HEK293 (cell line): ENCODE measurements at regions not wholly inside any gene's neighbourhood (a gene's known extent, or its start where the extent isn't known, plus 50 kb on each side); places are given as distances from the start of the nearest gene placed in this dataset.

Experiments
- CTCF ChIA-PET: fragments of 350-600 bp; formaldehyde crosslinking; extraction: SDS; loops from one replicate; lab custom pipeline; 2021; ENCODE audit warnings: antibody characterized with exemption; lab: Yijun Ruan, JAX
- POLR2A ChIA-PET: fragments of 300-600 bp; formaldehyde crosslinking; extraction: SDS; loops from one replicate; lab custom pipeline; 2020; ENCODE audit warnings: antibody characterized with exemption, inconsistent platforms; lab: Yijun Ruan, JAX
- H3K27ac ChIP-seq: fragments of 200-500 bp; sonication (Bioruptor generic); 2 replicates; pipeline ENCODE4 v1.5.1; 2014; ENCODE audit warnings: low read depth, low read length, control low read depth, inconsistent platforms; ENCODE audit errors: extremely low read depth
- H3K36me3 ChIP-seq, 2 experiments: fragments of 200-500 bp in 1 of 2; sonication (Bioruptor generic) in 1 of 2; 1 replicate in 1 of 2; 2 replicates in 1 of 2; pipeline ENCODE4 v1.5.1; 2014 to 2017; ENCODE audit warnings: inconsistent platforms in 2 of 2, low read length in 2 of 2; ENCODE audit not compliant: control insufficient read depth in 2 of 2, insufficient read depth in 1 of 2
- H3K4me1 ChIP-seq: fragments of 200-500 bp; sonication (Bioruptor generic); 2 replicates; pipeline ENCODE4 v1.5.1; 2014; ENCODE audit warnings: mild to moderate bottlenecking, low read length, inconsistent platforms; ENCODE audit not compliant: control insufficient read depth, insufficient read depth
- H3K4me3 ChIP-seq: 2 replicates; pipeline ENCODE4 v1.5.1; 2011; ENCODE audit warnings: low read depth, mild to moderate bottlenecking, control low read depth, low read length, moderate library complexity
- H3K9me3 ChIP-seq: fragments of 200-500 bp; sonication (Bioruptor generic); 2 replicates; pipeline ENCODE4 v1.5.1; 2014; ENCODE audit warnings: low read depth, low read length, inconsistent platforms; ENCODE audit not compliant: control insufficient read depth, insufficient read depth
- FEZF1 ChIP-seq: fragments of 450-650 bp; formaldehyde crosslinking; IDR thresholded peaks from 2 replicates; pipeline ENCODE4 v1.5.1; 2016; ENCODE audit warnings: missing biosample characterization, missing genetic modification characterization
- YY2 ChIP-seq: fragments of 450-650 bp; formaldehyde crosslinking; IDR thresholded peaks from 2 replicates; pipeline ENCODE4 v1.5.1; 2016; ENCODE audit warnings: missing biosample characterization, missing genetic modification characterization
- ZNF184 ChIP-seq: fragments of 450-650 bp; IDR thresholded peaks from 2 replicates; pipeline ENCODE4 v1.5.1; 2018; ENCODE audit warnings: missing biosample characterization, mild to moderate bottlenecking, missing genetic modification characterization
- ZNF302 ChIP-seq: fragments of 450-650 bp; formaldehyde crosslinking; IDR thresholded peaks from 2 replicates; pipeline ENCODE4 v1.5.1; 2016; ENCODE audit warnings: missing biosample characterization, missing genetic modification characterization, low read depth
- ZNF324 ChIP-seq: fragments of 450-650 bp; formaldehyde crosslinking; IDR thresholded peaks from 2 replicates; pipeline ENCODE4 v1.5.1; 2016; ENCODE audit warnings: missing biosample characterization, missing genetic modification characterization
- ZNF366 ChIP-seq: fragments of 450-650 bp; formaldehyde crosslinking; conservative IDR thresholded peaks from 2 replicates; pipeline ENCODE4 v1.5.1; 2016; ENCODE audit warnings: missing biosample characterization, missing genetic modification characterization
- ZNF433 ChIP-seq: fragments of 450-650 bp; formaldehyde crosslinking; IDR thresholded peaks from 2 replicates; pipeline ENCODE4 v1.5.1; 2016; ENCODE audit warnings: missing biosample characterization, missing genetic modification characterization, low read depth
- ZNF514 ChIP-seq: fragments of 450-650 bp; formaldehyde crosslinking; IDR thresholded peaks from 2 replicates; pipeline ENCODE4 v1.5.1; 2016; ENCODE audit warnings: missing biosample characterization, missing genetic modification characterization
- ZNF530 ChIP-seq: fragments of 450-650 bp; formaldehyde crosslinking; IDR thresholded peaks from 2 replicates; pipeline ENCODE4 v1.5.1; 2016; ENCODE audit warnings: low read depth, missing biosample characterization, missing genetic modification characterization
- ZNF544 ChIP-seq: fragments of 450-650 bp; formaldehyde crosslinking; IDR thresholded peaks from 2 replicates; pipeline ENCODE4 v1.5.0; 2017; ENCODE audit warnings: missing biosample characterization, missing genetic modification characterization
- ZNF658 ChIP-seq: fragments of 450-650 bp; formaldehyde crosslinking; IDR thresholded peaks from 2 replicates; pipeline ENCODE4; 2016; ENCODE audit warnings: missing biosample characterization, missing genetic modification characterization
- ZNF660 ChIP-seq: fragments of 450-650 bp; IDR thresholded peaks from 2 replicates; pipeline ENCODE4 v1.5.1; 2018; ENCODE audit warnings: missing biosample characterization, mild to moderate bottlenecking, missing genetic modification characterization
- TF ChIP-seq, protein P1 (sequence below): fragments of 450-650 bp; IDR thresholded peaks from 2 replicates; pipeline ENCODE4 v1.5.1; 2018; ENCODE audit warnings: missing biosample characterization, missing genetic modification characterization
- TF ChIP-seq, protein P2 (sequence below): fragments of 450-650 bp; formaldehyde crosslinking; IDR thresholded peaks from 2 replicates; pipeline ENCODE4 v1.5.1; 2016; ENCODE audit warnings: missing biosample characterization, missing genetic modification characterization
- TF ChIP-seq, protein P3 (sequence below): fragments of 450-650 bp; IDR thresholded peaks from 2 replicates; pipeline ENCODE4 v1.5.1; 2018; ENCODE audit warnings: missing biosample characterization, mild to moderate bottlenecking, missing genetic modification characterization
- TF ChIP-seq, protein P4 (sequence below): fragments of 450-650 bp; formaldehyde crosslinking; IDR thresholded peaks from 2 replicates; pipeline ENCODE4 v1.5.1; 2016; ENCODE audit warnings: missing biosample characterization, missing genetic modification characterization, low read depth
- TF ChIP-seq, protein P5 (sequence below): fragments of 450-650 bp; formaldehyde crosslinking; conservative IDR thresholded peaks from 2 replicates; pipeline ENCODE4 v1.5.1; 2016; ENCODE audit warnings: low read depth, missing biosample characterization, missing genetic modification characterization
- TF ChIP-seq, protein P6 (sequence below): fragments of 450-650 bp; formaldehyde crosslinking; IDR thresholded peaks from 2 replicates; pipeline ENCODE4 v1.5.1; 2016; ENCODE audit warnings: missing biosample characterization, missing genetic modification characterization, borderline replicate concordance
- TF ChIP-seq, protein P7 (sequence below): fragments of 450-650 bp; formaldehyde crosslinking; IDR thresholded peaks from 2 replicates; pipeline ENCODE4; 2016; ENCODE audit warnings: missing biosample characterization, missing genetic modification characterization

DNA sequence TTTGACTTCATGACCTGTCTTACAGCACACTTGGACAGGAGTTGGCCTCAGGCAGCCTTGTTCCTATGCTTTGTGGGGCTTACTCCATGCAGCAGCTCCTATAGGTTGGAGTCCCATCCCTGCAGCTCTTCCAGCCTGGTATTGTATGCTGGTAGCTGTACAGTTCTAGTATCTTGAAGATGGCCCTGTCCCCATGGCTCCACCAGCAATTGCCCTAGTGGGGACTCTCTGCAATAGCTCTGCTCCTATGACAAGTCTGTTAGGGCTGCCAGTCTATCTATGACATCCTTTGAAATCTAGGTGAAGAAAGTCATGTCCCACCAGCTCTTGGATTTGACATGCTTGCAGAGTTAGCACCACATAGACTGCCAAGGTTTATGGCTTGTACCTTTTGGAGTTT, 252.6 kb downstream of the ANTXR2 start:
- CTCF ChIA-PET: interaction anchor here (0.6 kb wide), 1 partner anchor 80 kb away, joined by 3 read pairs; no protein-coding TSS in a partner anchor
- no peaks in the 10 kb centered on the region for H3K36me3 ChIP-seq
- POLR2A ChIA-PET: no interaction called here
- H3K4me3 ChIP-seq: no peak overlapping the region
- H3K9me3 ChIP-seq: no peaks in the 10 kb centered on the region
- H3K4me1 ChIP-seq: no peaks in the 10 kb centered on the region
- no peak overlapping the region for H3K27ac ChIP-seq
- TF ChIP-seq, protein P1, sequence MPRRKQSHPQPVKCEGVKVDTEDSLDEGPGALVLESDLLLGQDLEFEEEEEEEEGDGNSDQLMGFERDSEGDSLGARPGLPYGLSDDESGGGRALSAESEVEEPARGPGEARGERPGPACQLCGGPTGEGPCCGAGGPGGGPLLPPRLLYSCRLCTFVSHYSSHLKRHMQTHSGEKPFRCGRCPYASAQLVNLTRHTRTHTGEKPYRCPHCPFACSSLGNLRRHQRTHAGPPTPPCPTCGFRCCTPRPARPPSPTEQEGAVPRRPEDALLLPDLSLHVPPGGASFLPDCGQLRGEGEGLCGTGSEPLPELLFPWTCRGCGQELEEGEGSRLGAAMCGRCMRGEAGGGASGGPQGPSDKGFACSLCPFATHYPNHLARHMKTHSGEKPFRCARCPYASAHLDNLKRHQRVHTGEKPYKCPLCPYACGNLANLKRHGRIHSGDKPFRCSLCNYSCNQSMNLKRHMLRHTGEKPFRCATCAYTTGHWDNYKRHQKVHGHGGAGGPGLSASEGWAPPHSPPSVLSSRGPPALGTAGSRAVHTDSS (tag by site-specific recombination): no peak
- TF ChIP-seq YY2 (tag by site-specific recombination) (no peak), ZNF366 (tag by site-specific recombination) (no peak), ZNF530 (tag by site-specific recombination) (no peak), ZNF544 (tag by site-specific recombination) (no peak), FEZF1 (no peak), ZNF324 (tag by site-specific recombination) (no peak), ZNF514 (tag by site-specific recombination) (no peak), ZNF660 (tag by site-specific recombination) (no peak), ZNF184 (tag by site-specific recombination) (no peak), ZNF302 (no peak), ZNF658 (no peak), ZNF433 (no peak)
- TF ChIP-seq, protein P2, sequence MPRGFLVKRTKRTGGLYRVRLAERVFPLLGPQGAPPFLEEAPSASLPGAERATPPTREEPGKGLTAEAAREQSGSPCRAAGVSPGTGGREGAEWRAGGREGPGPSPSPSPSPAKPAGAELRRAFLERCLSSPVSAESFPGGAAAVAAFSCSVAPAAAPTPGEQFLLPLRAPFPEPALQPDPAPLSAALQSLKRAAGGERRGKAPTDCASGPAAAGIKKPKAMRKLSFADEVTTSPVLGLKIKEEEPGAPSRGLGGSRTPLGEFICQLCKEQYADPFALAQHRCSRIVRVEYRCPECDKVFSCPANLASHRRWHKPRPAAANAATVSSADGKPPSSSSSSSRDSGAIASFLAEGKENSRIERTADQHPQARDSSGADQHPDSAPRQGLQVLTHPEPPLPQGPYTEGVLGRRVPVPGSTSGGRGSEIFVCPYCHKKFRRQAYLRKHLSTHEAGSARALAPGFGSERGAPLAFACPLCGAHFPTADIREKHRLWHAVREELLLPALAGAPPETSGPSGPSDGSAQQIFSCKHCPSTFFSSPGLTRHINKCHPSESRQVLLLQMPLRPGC (tag by site-specific recombination): no peak
- TF ChIP-seq, protein P3, sequence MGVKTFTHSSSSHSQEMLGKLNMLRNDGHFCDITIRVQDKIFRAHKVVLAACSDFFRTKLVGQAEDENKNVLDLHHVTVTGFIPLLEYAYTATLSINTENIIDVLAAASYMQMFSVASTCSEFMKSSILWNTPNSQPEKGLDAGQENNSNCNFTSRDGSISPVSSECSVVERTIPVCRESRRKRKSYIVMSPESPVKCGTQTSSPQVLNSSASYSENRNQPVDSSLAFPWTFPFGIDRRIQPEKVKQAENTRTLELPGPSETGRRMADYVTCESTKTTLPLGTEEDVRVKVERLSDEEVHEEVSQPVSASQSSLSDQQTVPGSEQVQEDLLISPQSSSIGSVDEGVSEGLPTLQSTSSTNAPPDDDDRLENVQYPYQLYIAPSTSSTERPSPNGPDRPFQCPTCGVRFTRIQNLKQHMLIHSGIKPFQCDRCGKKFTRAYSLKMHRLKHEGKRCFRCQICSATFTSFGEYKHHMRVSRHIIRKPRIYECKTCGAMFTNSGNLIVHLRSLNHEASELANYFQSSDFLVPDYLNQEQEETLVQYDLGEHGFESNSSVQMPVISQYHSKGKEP (tag by site-specific recombination): no peak
- TF ChIP-seq, protein P4, sequence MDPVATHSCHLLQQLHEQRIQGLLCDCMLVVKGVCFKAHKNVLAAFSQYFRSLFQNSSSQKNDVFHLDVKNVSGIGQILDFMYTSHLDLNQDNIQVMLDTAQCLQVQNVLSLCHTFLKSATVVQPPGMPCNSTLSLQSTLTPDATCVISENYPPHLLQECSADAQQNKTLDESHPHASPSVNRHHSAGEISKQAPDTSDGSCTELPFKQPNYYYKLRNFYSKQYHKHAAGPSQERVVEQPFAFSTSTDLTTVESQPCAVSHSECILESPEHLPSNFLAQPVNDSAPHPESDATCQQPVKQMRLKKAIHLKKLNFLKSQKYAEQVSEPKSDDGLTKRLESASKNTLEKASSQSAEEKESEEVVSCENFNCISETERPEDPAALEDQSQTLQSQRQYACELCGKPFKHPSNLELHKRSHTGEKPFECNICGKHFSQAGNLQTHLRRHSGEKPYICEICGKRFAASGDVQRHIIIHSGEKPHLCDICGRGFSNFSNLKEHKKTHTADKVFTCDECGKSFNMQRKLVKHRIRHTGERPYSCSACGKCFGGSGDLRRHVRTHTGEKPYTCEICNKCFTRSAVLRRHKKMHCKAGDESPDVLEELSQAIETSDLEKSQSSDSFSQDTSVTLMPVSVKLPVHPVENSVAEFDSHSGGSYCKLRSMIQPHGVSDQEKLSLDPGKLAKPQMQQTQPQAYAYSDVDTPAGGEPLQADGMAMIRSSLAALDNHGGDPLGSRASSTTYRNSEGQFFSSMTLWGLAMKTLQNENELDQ (tag by site-specific recombination): no peak
- TF ChIP-seq, protein P5, sequence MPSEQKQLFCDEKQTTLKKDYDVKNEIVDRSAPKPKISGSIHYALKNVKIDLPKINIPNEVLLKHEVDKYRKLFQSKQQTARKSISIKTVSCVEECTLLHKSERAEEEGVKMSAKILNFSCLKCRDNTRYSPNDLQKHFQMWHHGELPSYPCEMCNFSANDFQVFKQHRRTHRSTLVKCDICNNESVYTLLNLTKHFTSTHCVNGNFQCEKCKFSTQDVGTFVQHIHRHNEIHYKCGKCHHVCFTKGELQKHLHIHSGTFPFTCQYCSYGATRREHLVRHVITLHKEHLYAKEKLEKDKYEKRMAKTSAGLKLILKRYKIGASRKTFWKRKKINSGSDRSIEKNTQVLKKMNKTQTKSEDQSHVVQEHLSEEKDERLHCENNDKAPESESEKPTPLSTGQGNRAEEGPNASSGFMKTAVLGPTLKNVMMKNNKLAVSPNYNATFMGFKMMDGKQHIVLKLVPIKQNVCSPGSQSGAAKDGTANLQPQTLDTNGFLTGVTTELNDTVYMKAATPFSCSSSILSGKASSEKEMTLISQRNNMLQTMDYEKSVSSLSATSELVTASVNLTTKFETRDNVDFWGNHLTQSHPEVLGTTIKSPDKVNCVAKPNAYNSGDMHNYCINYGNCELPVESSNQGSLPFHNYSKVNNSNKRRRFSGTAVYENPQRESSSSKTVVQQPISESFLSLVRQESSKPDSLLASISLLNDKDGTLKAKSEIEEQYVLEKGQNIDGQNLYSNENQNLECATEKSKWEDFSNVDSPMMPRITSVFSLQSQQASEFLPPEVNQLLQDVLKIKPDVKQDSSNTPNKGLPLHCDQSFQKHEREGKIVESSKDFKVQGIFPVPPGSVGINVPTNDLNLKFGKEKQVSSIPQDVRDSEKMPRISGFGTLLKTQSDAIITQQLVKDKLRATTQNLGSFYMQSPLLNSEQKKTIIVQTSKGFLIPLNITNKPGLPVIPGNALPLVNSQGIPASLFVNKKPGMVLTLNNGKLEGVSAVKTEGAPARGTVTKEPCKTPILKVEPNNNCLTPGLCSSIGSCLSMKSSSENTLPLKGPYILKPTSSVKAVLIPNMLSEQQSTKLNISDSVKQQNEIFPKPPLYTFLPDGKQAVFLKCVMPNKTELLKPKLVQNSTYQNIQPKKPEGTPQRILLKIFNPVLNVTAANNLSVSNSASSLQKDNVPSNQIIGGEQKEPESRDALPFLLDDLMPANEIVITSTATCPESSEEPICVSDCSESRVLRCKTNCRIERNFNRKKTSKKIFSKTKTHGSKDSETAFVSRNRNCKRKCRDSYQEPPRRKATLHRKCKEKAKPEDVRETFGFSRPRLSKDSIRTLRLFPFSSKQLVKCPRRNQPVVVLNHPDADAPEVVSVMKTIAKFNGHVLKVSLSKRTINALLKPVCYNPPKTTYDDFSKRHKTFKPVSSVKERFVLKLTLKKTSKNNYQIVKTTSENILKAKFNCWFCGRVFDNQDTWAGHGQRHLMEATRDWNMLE: no peak
- TF ChIP-seq, protein P6, sequence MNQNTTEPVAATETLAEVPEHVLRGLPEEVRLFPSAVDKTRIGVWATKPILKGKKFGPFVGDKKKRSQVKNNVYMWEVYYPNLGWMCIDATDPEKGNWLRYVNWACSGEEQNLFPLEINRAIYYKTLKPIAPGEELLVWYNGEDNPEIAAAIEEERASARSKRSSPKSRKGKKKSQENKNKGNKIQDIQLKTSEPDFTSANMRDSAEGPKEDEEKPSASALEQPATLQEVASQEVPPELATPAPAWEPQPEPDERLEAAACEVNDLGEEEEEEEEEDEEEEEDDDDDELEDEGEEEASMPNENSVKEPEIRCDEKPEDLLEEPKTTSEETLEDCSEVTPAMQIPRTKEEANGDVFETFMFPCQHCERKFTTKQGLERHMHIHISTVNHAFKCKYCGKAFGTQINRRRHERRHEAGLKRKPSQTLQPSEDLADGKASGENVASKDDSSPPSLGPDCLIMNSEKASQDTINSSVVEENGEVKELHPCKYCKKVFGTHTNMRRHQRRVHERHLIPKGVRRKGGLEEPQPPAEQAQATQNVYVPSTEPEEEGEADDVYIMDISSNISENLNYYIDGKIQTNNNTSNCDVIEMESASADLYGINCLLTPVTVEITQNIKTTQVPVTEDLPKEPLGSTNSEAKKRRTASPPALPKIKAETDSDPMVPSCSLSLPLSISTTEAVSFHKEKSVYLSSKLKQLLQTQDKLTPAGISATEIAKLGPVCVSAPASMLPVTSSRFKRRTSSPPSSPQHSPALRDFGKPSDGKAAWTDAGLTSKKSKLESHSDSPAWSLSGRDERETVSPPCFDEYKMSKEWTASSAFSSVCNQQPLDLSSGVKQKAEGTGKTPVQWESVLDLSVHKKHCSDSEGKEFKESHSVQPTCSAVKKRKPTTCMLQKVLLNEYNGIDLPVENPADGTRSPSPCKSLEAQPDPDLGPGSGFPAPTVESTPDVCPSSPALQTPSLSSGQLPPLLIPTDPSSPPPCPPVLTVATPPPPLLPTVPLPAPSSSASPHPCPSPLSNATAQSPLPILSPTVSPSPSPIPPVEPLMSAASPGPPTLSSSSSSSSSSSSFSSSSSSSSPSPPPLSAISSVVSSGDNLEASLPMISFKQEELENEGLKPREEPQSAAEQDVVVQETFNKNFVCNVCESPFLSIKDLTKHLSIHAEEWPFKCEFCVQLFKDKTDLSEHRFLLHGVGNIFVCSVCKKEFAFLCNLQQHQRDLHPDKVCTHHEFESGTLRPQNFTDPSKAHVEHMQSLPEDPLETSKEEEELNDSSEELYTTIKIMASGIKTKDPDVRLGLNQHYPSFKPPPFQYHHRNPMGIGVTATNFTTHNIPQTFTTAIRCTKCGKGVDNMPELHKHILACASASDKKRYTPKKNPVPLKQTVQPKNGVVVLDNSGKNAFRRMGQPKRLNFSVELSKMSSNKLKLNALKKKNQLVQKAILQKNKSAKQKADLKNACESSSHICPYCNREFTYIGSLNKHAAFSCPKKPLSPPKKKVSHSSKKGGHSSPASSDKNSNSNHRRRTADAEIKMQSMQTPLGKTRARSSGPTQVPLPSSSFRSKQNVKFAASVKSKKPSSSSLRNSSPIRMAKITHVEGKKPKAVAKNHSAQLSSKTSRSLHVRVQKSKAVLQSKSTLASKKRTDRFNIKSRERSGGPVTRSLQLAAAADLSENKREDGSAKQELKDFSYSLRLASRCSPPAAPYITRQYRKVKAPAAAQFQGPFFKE (tag by site-specific recombination): no peak
- TF ChIP-seq, protein P7, sequence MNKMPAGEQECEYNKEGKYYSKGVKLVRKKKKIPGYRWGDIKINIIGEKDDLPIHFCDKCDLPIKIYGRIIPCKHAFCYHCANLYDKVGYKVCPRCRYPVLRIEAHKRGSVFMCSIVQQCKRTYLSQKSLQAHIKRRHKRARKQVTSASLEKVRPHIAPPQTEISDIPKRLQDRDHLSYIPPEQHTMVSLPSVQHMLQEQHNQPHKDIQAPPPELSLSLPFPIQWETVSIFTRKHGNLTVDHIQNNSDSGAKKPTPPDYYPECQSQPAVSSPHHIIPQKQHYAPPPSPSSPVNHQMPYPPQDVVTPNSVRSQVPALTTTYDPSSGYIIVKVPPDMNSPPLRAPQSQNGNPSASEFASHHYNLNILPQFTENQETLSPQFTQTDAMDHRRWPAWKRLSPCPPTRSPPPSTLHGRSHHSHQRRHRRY: no peak
